ENCODE measurements at regions not wholly inside any gene's neighbourhood (a gene's known extent, or its start where the extent isn't known, plus 50 kb on each side); places are given as distances from the start of the nearest gene placed in this dataset.

DNA sequence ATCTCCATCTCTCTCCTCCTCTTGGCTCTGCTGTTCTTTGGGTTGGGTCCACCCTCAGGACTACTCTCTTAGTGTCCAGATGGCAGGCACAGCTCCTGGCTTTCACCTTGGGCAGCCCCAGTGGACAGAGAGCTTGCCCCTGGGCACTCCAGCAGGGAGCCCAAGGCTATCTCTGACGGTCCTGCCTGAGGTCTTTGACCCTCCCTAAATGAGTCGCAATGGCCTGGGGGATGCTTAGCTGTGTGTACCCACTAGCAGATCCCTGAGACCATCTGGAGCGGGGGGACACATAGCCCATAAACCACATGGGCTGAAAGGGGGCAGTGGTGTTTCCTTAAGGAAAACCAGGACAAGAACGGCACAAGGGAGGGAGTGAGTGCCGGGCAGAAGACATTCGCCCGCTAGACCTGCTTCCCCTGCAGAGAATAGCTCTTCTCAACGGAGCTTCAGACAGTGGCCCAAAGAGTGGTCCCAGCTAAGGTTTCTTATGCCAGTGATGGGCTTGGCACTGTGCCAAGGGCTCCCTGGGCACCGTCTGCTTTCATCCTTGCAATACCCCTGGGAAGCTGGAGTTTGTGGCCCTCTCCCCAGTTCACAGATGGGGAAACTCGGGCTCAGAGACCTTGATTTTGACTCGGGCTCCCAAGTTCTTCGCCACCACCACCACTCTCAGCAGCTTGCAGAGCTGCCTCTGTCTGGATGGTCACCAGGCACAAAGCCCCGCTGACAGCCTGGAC, 53.9 kb upstream of the ANO1 start:
- Mint-ChIP-seq H3K9me3 (no peaks in the 10 kb centered on the region), H3K27me3 (ENCODE audit: low read depth in 2 of 2) (no peaks in the 10 kb centered on the region), H3K27ac (no peak overlapping the region), H3K4me3 (no peak overlapping the region), H3K4me1 (no peaks in the 10 kb centered on the region), H3K36me3 (no peaks in the 10 kb centered on the region)
- intact Hi-C loops (cut with micrococcal nuclease) = no loop called here
- no peaks in the 10 kb centered on the region for H3K27me3 ChIP-seq (ENCODE audit: control insufficient read depth, insufficient read depth, low read length)
- no peaks in the 10 kb centered on the region for H3K36me3 ChIP-seq (ENCODE audit: control insufficient read depth, insufficient read depth, low read length)
- no peak overlapping the region for H3K4me3 ChIP-seq (ENCODE audit: low read length)
- ATAC-seq (no peak), DNase-seq (no peak)
- H3K9me3 ChIP-seq (ENCODE audit: control insufficient read depth, insufficient read depth, low read length) = no peaks in the 10 kb centered on the region
- no peak overlapping the region for H3K27ac ChIP-seq (ENCODE audit: low read length)
- 88% methylated on average over 13 of the region's 13 CpGs for WGBS (ENCODE audit: insufficient coverage)
- no peaks in the 10 kb centered on the region for H3K4me1 ChIP-seq (ENCODE audit: control insufficient read depth, insufficient read depth, low read length)
- TF ChIP-seq, protein P1, sequence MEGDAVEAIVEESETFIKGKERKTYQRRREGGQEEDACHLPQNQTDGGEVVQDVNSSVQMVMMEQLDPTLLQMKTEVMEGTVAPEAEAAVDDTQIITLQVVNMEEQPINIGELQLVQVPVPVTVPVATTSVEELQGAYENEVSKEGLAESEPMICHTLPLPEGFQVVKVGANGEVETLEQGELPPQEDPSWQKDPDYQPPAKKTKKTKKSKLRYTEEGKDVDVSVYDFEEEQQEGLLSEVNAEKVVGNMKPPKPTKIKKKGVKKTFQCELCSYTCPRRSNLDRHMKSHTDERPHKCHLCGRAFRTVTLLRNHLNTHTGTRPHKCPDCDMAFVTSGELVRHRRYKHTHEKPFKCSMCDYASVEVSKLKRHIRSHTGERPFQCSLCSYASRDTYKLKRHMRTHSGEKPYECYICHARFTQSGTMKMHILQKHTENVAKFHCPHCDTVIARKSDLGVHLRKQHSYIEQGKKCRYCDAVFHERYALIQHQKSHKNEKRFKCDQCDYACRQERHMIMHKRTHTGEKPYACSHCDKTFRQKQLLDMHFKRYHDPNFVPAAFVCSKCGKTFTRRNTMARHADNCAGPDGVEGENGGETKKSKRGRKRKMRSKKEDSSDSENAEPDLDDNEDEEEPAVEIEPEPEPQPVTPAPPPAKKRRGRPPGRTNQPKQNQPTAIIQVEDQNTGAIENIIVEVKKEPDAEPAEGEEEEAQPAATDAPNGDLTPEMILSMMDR (IDR thresholded peaks at IDR 0.05) = no peak

- ATAC-seq (no peak), DNase-seq (no peak)
- H3K4me1 ChIP-seq (ENCODE audit: control insufficient read depth, insufficient read depth, low read length) = no peaks in the 10 kb centered on the region
- Mint-ChIP-seq H3K4me3 (no peak overlapping the region), H3K4me1 (no peaks in the 10 kb centered on the region), H3K27ac (no peak overlapping the region), H3K36me3 (no peaks in the 10 kb centered on the region), H3K9me3 (no peaks in the 10 kb centered on the region), H3K27me3 (ENCODE audit: low read depth in 2 of 2) (no peaks in the 10 kb centered on the region)
- intact Hi-C loops (cut with micrococcal nuclease) = no loop called here
- no peak overlapping the region for H3K27ac ChIP-seq (ENCODE audit: low read length)
- TF ChIP-seq, protein P1 (IDR thresholded peaks at IDR 0.05) = no peak
- no peak overlapping the region for H3K4me3 ChIP-seq (ENCODE audit: low read length)
- no peaks in the 10 kb centered on the region for H3K36me3 ChIP-seq (ENCODE audit: control insufficient read depth, insufficient read depth, low read length)
- no peaks in the 10 kb centered on the region for H3K27me3 ChIP-seq (ENCODE audit: control insufficient read depth, insufficient read depth, low read length)
- 93% methylated on average over 3 of the region's 3 CpGs for WGBS (ENCODE audit: insufficient coverage)
- no peaks in the 10 kb centered on the region for H3K9me3 ChIP-seq (ENCODE audit: control insufficient read depth, insufficient read depth, low read length)
Observed at GRCh38 chr11:70024773-70025045, 53.4 kb upstream of the ANO1 start.

DNA sequence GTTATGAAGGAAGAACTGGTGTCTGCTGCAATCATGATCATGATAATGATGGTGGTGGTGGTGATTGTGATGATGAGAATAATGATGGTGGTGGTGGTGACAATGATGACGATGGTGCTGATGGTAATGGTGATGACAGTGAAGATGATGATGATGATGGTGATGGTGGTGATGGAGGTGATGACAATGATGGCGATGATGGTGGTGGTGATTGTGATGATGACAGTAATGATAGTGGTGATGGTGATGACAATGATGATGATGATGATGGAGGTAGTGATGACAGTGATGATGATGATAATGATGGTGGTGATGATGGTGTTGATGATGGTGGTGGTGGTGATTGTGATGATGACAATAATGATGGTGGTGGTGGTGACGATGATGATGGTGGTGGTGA, 52.8 kb upstream of the ANO1 start:
- DNase-seq = no peak
- H3K27ac ChIP-seq (ENCODE audit: low read length) = no peak overlapping the region
- intact Hi-C loops (cut with micrococcal nuclease) = no loop called here
- no peaks in the 10 kb centered on the region for H3K4me1 ChIP-seq (ENCODE audit: control insufficient read depth, insufficient read depth, low read length)
- Mint-ChIP-seq H3K4me3 (no peak overlapping the region), H3K27ac (no peak overlapping the region), H3K27me3 (ENCODE audit: low read depth in 2 of 2) (no peaks in the 10 kb centered on the region), H3K4me1 (no peaks in the 10 kb centered on the region), H3K9me3 (no peaks in the 10 kb centered on the region), H3K36me3 (no peaks in the 10 kb centered on the region)
- H3K27me3 ChIP-seq (ENCODE audit: control insufficient read depth, insufficient read depth, low read length) = no peaks in the 10 kb centered on the region
- WGBS (ENCODE audit: insufficient coverage) = 98% methylated on average over 3 of the region's 3 CpGs
- H3K4me3 ChIP-seq (ENCODE audit: low read length) = no peak overlapping the region
- H3K9me3 ChIP-seq (ENCODE audit: control insufficient read depth, insufficient read depth, low read length) = no peaks in the 10 kb centered on the region
- TF ChIP-seq, protein P1 (IDR thresholded peaks at IDR 0.05) = no peak
- no peaks in the 10 kb centered on the region for H3K36me3 ChIP-seq (ENCODE audit: control insufficient read depth, insufficient read depth, low read length)
- no peak for ATAC-seq

GRCh38 chr11:70026012-70026411, 52.1 kb upstream of the ANO1 start:
- no peaks in the 10 kb centered on the region for H3K36me3 Mint-ChIP-seq
- no peak for ATAC-seq
- no peak overlapping the region for H3K4me3 ChIP-seq (ENCODE audit: low read length)
- H3K4me3 Mint-ChIP-seq = no peak overlapping the region
- H3K27me3 ChIP-seq (ENCODE audit: control insufficient read depth, insufficient read depth, low read length) = no peaks in the 10 kb centered on the region
- DNase-seq = no peak
- no peak overlapping the region for H3K27ac Mint-ChIP-seq
- H3K27ac ChIP-seq (ENCODE audit: low read length) = no peak overlapping the region
- TF ChIP-seq, protein P1 (IDR thresholded peaks at IDR 0.05) = no peak
- no peaks in the 10 kb centered on the region for H3K9me3 Mint-ChIP-seq
- H3K4me1 ChIP-seq (ENCODE audit: control insufficient read depth, insufficient read depth, low read length) = no peaks in the 10 kb centered on the region
- no peaks in the 10 kb centered on the region for H3K36me3 ChIP-seq (ENCODE audit: control insufficient read depth, insufficient read depth, low read length)
- no peaks in the 10 kb centered on the region for H3K4me1 Mint-ChIP-seq
- H3K9me3 ChIP-seq (ENCODE audit: control insufficient read depth, insufficient read depth, low read length) = no peaks in the 10 kb centered on the region
- 98% methylated on average over 3 of the region's 3 CpGs for WGBS (ENCODE audit: insufficient coverage)
- intact Hi-C loops (cut with micrococcal nuclease) = no loop called here
- H3K27me3 Mint-ChIP-seq (ENCODE audit: low read depth in 2 of 2) = no peaks in the 10 kb centered on the region

Data from natural killer cell (primary cell).